Esophagus squamous epithelium (tissue), 5 donors: ENCODE measurements at regions not wholly inside any gene's neighbourhood (a gene's known extent, or its start where the extent isn't known, plus 50 kb on each side); places are given as distances from the start of the nearest gene placed in this dataset.

Experiments used
- DNase-seq: peaks from one replicate; lab custom pipeline; 2025; lab: John Stamatoyannopoulos, UW
- H3K27ac ChIP-seq, 4 donors: fragments of 200-600 bp; sonication (generic); one replicate each; pipeline ENCODE4 v1.5.1; 2016 to 2019; ENCODE audit warnings: mild to moderate bottlenecking in 1 of 4
- H3K27me3 ChIP-seq, 4 donors: fragments of 200-600 bp; sonication (generic); 1 replicate in 3 of 4; 2 replicates in 1 of 4; pipeline versions ENCODE4 v1.5.1 to v1.6.0; 2017 to 2021; ENCODE audit warnings: antibody characterized with exemption in 1 of 4
- H3K36me3 ChIP-seq, 3 donors: fragments of 200-600 bp; sonication (generic); one replicate each; pipeline ENCODE4 v1.5.1; 2016 to 2019
- H3K4me1 ChIP-seq, 3 donors: fragments of 200-600 bp; sonication (generic); one replicate each; pipeline ENCODE4 v1.5.1; 2017 to 2019
- H3K4me3 ChIP-seq, 4 donors: fragments of 200-600 bp; sonication (generic); 1 replicate in 3 of 4; 2 replicates in 1 of 4; pipeline ENCODE4 v1.5.1; 2016 to 2019; ENCODE audit warnings: mild to moderate bottlenecking in 2 of 4, moderate library complexity in 1 of 4
- H3K9me3 ChIP-seq, 3 donors: fragments of 200-600 bp; sonication (generic); one replicate each; pipeline ENCODE4 v1.5.1; 2016 to 2019
- CTCF ChIP-seq, 6 experiments: fragments of 450-650 bp in 4 of 6; fragments of 200-600 bp in 2 of 6; sonication (generic) in 2 of 6; IDR thresholded peaks; one replicate each; pipeline ENCODE4 v1.5.1; 2016 to 2019; ENCODE audit warnings: antibody characterized with exemption in 6 of 6, mild to moderate bottlenecking in 4 of 6, moderate library complexity in 4 of 6
- POLR2A ChIP-seq, 4 donors: fragments of 450-650 bp; IDR thresholded peaks; one replicate each; pipeline ENCODE4 v1.6.1; 2017; ENCODE audit warnings: antibody characterized with exemption in 4 of 4, mild to moderate bottlenecking in 4 of 4, moderate library complexity in 3 of 4
- WGBS, 2 donors: methylation state at CpG; one replicate each; pipeline ENCODE4 v1.1.5; 2018; 5-methylcytosine and 5-hydroxymethylcytosine counted together
- intact Hi-C: fragments of 100-400 bp; cut with DNase I; formaldehyde crosslinking; loops from one replicate; pipeline ENCODE4 v1.15.0; 2022
- donor health status: DM: yes; HTN: yes; CAD: no.

DNA sequence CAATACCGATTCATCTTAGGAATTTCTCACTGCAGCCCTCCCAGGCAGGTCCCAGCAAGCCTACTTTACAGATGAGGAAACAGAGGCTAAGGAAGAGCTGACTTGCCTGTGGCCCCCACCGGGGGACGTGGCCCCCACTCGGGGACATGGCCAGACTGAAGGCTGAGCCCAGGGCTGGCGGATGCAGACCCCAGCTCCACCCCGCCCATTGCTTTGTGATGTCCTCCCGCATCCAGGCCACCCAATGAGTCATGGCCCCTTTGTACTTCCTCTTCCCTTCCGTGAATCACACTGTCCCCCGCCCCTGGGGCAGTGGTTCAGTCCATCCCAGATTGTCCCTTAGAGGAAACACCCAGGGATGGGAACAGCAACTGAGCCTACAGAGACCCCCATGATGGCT lies 116.0 kb upstream of the ANO1 start:
- Histone ChIP-seq H3K9me3 (peaks cover 0 to 17% (median 0%) of the 10 kb centered on the region in 3 donors), H3K27me3 (peaks cover 0 to 67% (median 0%) of the 10 kb centered on the region in 4 donors), H3K4me1 (peaks cover 0 to 3% (median 0%) of the 10 kb centered on the region in 3 donors), H3K4me3 (no peak overlapping the region), H3K36me3 (no peaks in the 10 kb centered on the region), H3K27ac (no peak overlapping the region)
- WGBS, 2 donors: 16 to 62% methylated on average over 2 to 6 of the region's 9 CpGs
- TF ChIP-seq POLR2A (IDR thresholded peaks at IDR 0.05) (no peak), CTCF (IDR thresholded peaks at IDR 0.05) (no peak)
- DNase-seq: no peak
- intact Hi-C loops: no loop called here

DNA sequence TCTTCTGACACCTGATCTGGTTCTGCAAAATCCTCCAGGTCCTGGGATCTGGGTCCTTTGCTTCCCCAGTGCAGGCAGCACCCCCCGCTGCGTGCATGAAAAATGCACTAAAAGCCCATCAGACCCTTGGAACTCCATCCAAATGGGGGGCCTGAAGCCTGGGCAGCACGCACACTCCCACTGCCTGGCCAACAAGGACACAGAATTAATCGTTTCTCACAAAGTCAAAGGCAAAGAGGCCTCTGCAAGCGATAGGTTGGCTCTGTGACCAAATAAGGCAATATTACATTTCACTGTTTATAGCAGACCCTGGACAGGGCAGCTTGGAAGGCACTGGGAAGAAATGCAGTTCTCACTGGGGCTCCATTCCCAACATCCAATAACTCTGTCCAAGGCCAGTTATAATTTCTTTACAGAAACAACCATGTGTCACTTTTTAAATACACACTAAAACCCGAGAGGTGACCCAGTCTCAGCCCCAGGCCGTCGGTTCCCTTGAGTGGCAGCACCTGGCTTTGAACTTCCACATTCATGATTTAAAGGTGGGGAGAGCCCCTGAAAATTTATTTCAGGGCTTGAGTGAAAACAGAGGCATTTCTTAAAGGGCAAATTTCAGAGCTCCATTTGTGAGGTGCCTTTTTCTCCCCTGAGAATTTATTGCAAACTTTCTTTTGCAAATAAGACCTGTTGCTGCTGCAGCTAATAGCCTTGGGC lies 114.4 kb upstream of the ANO1 start:
- DNase-seq: no peak

DNA sequence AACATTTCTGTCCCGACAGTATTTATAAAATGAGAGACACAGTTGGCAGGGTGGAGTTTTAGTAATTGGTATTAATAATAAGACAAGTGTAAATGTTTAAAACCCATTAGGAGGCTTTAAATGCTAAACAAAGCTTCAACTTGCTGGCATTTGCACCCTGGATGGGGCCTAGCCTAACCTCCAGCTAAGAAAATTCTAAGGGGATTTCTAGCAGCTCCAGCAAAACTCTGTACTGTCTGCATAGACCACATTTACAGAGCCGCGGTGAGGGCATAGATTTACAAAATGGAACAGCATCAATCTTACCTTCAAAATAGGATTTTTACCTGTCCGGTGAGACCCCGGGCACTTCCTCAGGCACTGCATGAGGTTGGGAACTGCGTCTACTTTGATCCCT lies 113.9 kb upstream of the ANO1 start:
- Histone ChIP-seq H3K36me3 (no peaks in the 10 kb centered on the region), H3K4me1 (peaks cover 0 to 3% (median 0%) of the 10 kb centered on the region in 3 donors), H3K27me3 (peaks cover 0 to 68% (median 0%) of the 10 kb centered on the region in 4 donors), H3K4me3 (no peak overlapping the region), H3K9me3 (peaks cover 0 to 9% (median 0%) of the 10 kb centered on the region in 3 donors), H3K27ac (no peak overlapping the region)
- WGBS, 2 donors: 45 to 66% methylated on average over 6 of the region's 6 CpGs
- intact Hi-C loops: no loop called here
- TF ChIP-seq CTCF (IDR thresholded peaks at IDR 0.05) (no peak), POLR2A (IDR thresholded peaks at IDR 0.05) (no peak)
- no peak for DNase-seq

More for the DNA sequence above, 114.4 kb upstream of the ANO1 start:
- intact Hi-C loops: no loop called here
- TF ChIP-seq CTCF (IDR thresholded peaks at IDR 0.05) (no peak), POLR2A (IDR thresholded peaks at IDR 0.05) (no peak)
- H3K4me1 ChIP-seq: peaks cover 0 to 3% (median 0%) of the 10 kb centered on the region in 3 donors
- WGBS, 2 donors: 42 to 49% methylated on average over 8 of the region's 8 CpGs
- no peaks in the 10 kb centered on the region for H3K36me3 ChIP-seq
- H3K9me3 ChIP-seq: peaks cover 0 to 15% (median 0%) of the 10 kb centered on the region in 3 donors
- H3K27ac ChIP-seq: no peak overlapping the region
- H3K27me3 ChIP-seq: peaks cover 0 to 68% (median 0%) of the 10 kb centered on the region in 4 donors
- no peak overlapping the region for H3K4me3 ChIP-seq

- WGBS, 2 donors: 73 to 77% methylated on average over 5 to 8 of the region's 20 CpGs
- no peak for DNase-seq
- Histone ChIP-seq H3K27ac (no peak overlapping the region), H3K4me1 (peaks cover 0 to 3% (median 0%) of the 10 kb centered on the region in 3 donors), H3K4me3 (no peak overlapping the region), H3K9me3 (peaks cover 0 to 6% (median 0%) of the 10 kb centered on the region in 3 donors), H3K36me3 (no peaks in the 10 kb centered on the region), H3K27me3 (peaks cover 0 to 68% (median 0%) of the 10 kb centered on the region in 4 donors)
- TF ChIP-seq CTCF (IDR thresholded peaks at IDR 0.05) (no peak), POLR2A (IDR thresholded peaks at IDR 0.05) (no peak)
- intact Hi-C loops: no loop called here
Observed at GRCh38 chr11:69965821-69966582, 112.1 kb upstream of the ANO1 start.

DNA sequence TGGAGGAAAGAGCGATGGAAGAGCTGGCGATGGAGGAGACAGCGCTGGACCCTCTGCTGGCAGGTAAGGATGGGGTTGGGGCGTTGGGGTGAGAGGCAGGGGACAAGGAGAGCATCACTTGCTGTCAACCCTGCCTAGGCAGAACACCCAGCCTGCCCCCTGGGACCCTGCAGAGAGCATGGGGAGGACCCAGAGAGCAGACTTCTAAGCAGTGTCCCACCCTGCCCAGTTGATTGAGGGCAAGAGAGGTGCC lies 111.6 kb upstream of the ANO1 start:
- WGBS, 2 donors: no CpG with 5 or more reads among the region's 4 CpGs
- peaks cover 0 to 6% (median 0%) of the 10 kb centered on the region in 3 donors for H3K9me3 ChIP-seq
- intact Hi-C loops: no loop called here
- no peak overlapping the region for H3K27ac ChIP-seq
- no peak for DNase-seq
- H3K36me3 ChIP-seq: no peaks in the 10 kb centered on the region
- H3K4me3 ChIP-seq: no peak overlapping the region
- TF ChIP-seq CTCF (IDR thresholded peaks at IDR 0.05) (no peak), POLR2A (IDR thresholded peaks at IDR 0.05) (no peak)
- H3K27me3 ChIP-seq: peaks cover 0 to 67% (median 0%) of the 10 kb centered on the region in 4 donors
- peaks cover 0 to 3% (median 0%) of the 10 kb centered on the region in 3 donors for H3K4me1 ChIP-seq
